ENCODE measurements at regions not wholly inside any gene's neighbourhood (a gene's known extent, or its start where the extent isn't known, plus 50 kb on each side); places are given as distances from the start of the nearest gene placed in this dataset.

DNA sequence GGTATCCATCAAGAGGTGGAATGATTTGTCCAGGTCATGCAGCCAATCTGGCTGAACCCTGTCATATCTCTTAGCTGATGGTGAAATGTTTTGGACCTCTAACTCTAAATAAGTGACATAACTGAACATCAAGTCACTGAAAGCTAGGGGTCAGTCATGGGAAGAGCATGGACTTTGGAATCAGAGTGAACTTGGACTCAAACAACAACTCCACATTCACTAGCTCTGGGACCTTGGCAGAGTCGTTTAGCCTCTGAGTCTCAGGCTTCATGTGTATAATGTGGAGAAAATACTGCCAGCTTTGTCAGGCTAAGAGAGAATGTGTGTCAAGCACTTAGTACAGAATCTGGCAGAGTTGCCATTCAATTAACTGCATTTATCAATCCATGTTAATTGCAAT is 557.8 kb upstream of the CFAP20DC start:
- 70% methylated on average over 1 of the region's 1 CpG for WGBS
- no peak for DNase-seq (ENCODE audit: extremely low spot score)
- Histone ChIP-seq H3K36me3 (no peaks in the 10 kb centered on the region), H3K27me3 (no peaks in the 10 kb centered on the region), H3K4me1 (peaks cover 0 to 11% (median 0%) of the 10 kb centered on the region in 4 donors), H3K27ac (replicated peaks in 1 of 4) (no peak overlapping the region), H3K9me3 (no peaks in the 10 kb centered on the region), H3K4me3 (no peak overlapping the region)
- intact Hi-C loops (cut with DNase I) = no loop called here
- TF ChIP-seq, protein P1, sequence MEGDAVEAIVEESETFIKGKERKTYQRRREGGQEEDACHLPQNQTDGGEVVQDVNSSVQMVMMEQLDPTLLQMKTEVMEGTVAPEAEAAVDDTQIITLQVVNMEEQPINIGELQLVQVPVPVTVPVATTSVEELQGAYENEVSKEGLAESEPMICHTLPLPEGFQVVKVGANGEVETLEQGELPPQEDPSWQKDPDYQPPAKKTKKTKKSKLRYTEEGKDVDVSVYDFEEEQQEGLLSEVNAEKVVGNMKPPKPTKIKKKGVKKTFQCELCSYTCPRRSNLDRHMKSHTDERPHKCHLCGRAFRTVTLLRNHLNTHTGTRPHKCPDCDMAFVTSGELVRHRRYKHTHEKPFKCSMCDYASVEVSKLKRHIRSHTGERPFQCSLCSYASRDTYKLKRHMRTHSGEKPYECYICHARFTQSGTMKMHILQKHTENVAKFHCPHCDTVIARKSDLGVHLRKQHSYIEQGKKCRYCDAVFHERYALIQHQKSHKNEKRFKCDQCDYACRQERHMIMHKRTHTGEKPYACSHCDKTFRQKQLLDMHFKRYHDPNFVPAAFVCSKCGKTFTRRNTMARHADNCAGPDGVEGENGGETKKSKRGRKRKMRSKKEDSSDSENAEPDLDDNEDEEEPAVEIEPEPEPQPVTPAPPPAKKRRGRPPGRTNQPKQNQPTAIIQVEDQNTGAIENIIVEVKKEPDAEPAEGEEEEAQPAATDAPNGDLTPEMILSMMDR (IDR thresholded peaks at IDR 0.05) = no peak
- TF ChIP-seq EP300 (IDR thresholded peaks at IDR 0.05) (no peak), POLR2A (IDR thresholded peaks at IDR 0.05; ENCODE audit: low read depth) (no peak)

DNA sequence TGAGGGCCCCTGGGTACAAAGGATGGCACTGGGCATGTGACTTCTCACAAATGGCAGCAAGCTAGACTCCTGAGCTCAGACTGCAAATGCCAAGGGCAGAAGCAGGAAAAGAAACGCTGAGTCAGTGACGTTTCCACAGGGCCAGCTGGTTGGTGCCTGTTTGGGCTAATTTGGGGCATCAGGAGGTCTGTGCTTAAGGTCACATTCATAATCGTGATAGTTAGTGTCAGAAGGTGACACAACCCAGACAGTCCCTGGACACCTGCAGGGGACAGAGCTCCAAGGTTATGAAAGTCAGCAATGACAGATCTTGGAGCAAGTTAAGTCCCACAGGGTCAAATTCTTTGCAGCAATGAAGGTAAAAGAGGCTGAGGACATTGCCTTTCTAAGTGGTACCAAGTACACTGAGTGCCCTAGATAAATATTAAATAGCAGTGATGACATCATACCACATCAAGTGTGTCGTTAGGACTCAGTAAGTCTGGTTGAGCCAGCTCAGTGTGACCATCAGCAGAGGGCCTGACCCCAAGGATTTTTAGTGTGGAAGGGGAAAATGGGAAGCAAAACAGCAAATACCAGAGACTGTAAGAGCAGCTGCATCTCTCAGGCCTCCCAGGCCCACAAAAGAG is 556.9 kb upstream of the CFAP20DC start:
- WGBS = 54% methylated on average over 4 of the region's 4 CpGs
- no peaks in the 10 kb centered on the region for H3K36me3 ChIP-seq
- intact Hi-C loops (cut with DNase I) = no loop called here
- H3K4me3 ChIP-seq = no peak overlapping the region
- H3K9me3 ChIP-seq = no peaks in the 10 kb centered on the region
- H3K27ac ChIP-seq (replicated peaks in 1 of 4) = no peak overlapping the region
- no peaks in the 10 kb centered on the region for H3K27me3 ChIP-seq
- TF ChIP-seq POLR2A (IDR thresholded peaks at IDR 0.05; ENCODE audit: low read depth) = no peak
- TF ChIP-seq POLR2AphosphoS5 (IDR thresholded peaks at IDR 0.05) = no peak
- no peak for TF ChIP-seq EP300 (IDR thresholded peaks at IDR 0.05)
- TF ChIP-seq, protein P1 (IDR thresholded peaks at IDR 0.05) = no peak
- peaks cover 0 to 11% (median 0%) of the 10 kb centered on the region in 4 donors for H3K4me1 ChIP-seq
- no peak for DNase-seq (ENCODE audit: extremely low spot score)

DNA sequence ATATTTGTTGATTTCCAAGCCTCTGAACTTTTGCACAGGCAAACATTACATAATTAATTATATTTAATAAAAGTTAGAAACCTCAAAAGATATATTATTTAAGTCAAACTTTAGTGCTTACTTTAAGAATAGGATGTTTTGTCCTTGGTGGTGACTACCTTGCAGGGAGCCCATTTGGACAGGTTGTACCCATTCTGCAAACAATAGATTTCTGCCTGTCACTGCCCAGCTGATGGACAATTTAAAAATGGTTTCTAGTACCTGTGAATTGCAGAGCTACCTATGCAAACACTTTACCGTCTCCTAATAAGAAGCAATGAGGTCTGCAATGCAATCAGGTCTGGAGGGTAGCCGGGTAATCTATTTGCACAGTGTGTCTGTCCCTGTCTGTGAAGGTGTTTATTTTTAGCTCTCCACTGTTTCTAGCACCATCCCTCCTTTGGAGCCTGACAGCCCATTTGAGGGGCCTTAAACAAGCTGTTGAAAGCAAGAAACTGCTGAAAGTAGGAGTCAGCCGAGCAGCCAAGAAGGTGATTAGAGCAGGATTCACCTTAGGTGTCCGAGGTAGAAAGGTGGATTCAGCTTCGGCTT is 556.2 kb upstream of the CFAP20DC start:
- H3K27ac ChIP-seq (replicated peaks in 1 of 4) = no peak overlapping the region
- H3K27me3 ChIP-seq = no peaks in the 10 kb centered on the region
- intact Hi-C loops (cut with DNase I) = no loop called here
- no peak for DNase-seq (ENCODE audit: extremely low spot score)
- H3K9me3 ChIP-seq = no peaks in the 10 kb centered on the region
- peaks cover 0 to 11% (median 0%) of the 10 kb centered on the region in 4 donors for H3K4me1 ChIP-seq
- no peak overlapping the region for H3K4me3 ChIP-seq
- TF ChIP-seq POLR2A (IDR thresholded peaks at IDR 0.05; ENCODE audit: low read depth) (no peak), POLR2AphosphoS5 (IDR thresholded peaks at IDR 0.05) (no peak), EP300 (IDR thresholded peaks at IDR 0.05) (no peak)
- TF ChIP-seq, protein P1 (IDR thresholded peaks at IDR 0.05) = no peak
- 86% methylated on average over 5 of the region's 5 CpGs for WGBS
- no peaks in the 10 kb centered on the region for H3K36me3 ChIP-seq

DNA sequence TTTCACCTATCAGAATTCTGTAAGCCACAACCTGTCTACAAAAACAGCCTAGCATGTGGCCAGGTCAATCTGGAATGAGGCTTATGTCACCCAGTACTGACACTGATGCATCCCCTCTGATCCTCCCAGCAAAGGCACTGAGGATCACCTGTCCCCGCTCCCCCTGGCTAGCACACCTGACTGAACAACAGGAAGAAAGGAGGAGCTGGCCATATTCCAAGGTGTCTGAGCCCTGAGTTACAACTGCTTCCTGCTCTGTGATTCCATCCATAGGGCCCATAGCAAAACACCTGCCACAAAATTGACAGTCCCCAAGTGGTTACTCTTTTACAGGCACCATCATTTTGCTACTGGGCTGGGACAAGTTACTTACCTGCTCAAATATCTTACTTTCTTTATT is 555.5 kb upstream of the CFAP20DC start:
- WGBS = 86% methylated on average over 1 of the region's 1 CpG
- TF ChIP-seq EP300 (IDR thresholded peaks at IDR 0.05) (no peak), POLR2A (IDR thresholded peaks at IDR 0.05; ENCODE audit: low read depth) (no peak), POLR2AphosphoS5 (IDR thresholded peaks at IDR 0.05) (no peak)
- TF ChIP-seq, protein P1 (IDR thresholded peaks at IDR 0.05) = no peak
- no peak for DNase-seq (ENCODE audit: extremely low spot score)
- no peaks in the 10 kb centered on the region for H3K9me3 ChIP-seq
- H3K27me3 ChIP-seq = no peaks in the 10 kb centered on the region
- peaks cover 0 to 11% (median 0%) of the 10 kb centered on the region in 4 donors for H3K4me1 ChIP-seq
- H3K27ac ChIP-seq (replicated peaks in 1 of 4) = no peak overlapping the region
- intact Hi-C loops (cut with DNase I) = no loop called here
- H3K36me3 ChIP-seq = no peaks in the 10 kb centered on the region
- H3K4me3 ChIP-seq = no peak overlapping the region
